Lower lobe of right lung (tissue), 2 donors: ENCODE measurements at regions not wholly inside any gene's neighbourhood (a gene's known extent, or its start where the extent isn't known, plus 50 kb on each side); places are given as distances from the start of the nearest gene placed in this dataset.

Experiments
- ATAC-seq, 2 donors: fragments of 200-7000 bp; cut with Tn5 transposase; one replicate each; pipeline ENCODE4 v1.9.1; 2020 to 2022; ENCODE audit warnings: mild to moderate bottlenecking in 2 of 2, moderate library complexity in 2 of 2
- DNase-seq: peaks from one replicate; pipeline ENCODE4 v3.0.0-alpha.2; 2020
- H3K27ac ChIP-seq: fragments of 200-600 bp; one replicate; pipeline ENCODE4 v1.8.0; 2022
- H3K27me3 ChIP-seq: fragments of 200-600 bp; one replicate; pipeline ENCODE4 v1.8.0; 2022; ENCODE audit warnings: low read depth
- H3K36me3 ChIP-seq: fragments of 200-600 bp; one replicate; pipeline ENCODE4 v1.8.0; 2022; ENCODE audit warnings: mild to moderate bottlenecking
- H3K4me1 ChIP-seq: fragments of 200-600 bp; one replicate; pipeline ENCODE4 v1.8.0; 2022
- H3K4me3 ChIP-seq: fragments of 200-600 bp; one replicate; pipeline ENCODE4 v1.8.0; 2022; ENCODE audit warnings: mild to moderate bottlenecking
- H3K9me3 ChIP-seq: fragments of 200-600 bp; one replicate; pipeline ENCODE4 v1.8.0; 2022
- intact Hi-C: fragments of 100-400 bp; cut with DNase I; formaldehyde crosslinking; loops from one replicate; pipeline ENCODE4 v1.11.0; 2022
- TF ChIP-seq, protein P1 (sequence below): fragments of 200-600 bp; IDR thresholded peaks from one replicate; pipeline ENCODE4 v1.8.0; 2022; ENCODE audit warnings: antibody characterized with exemption, mild to moderate bottlenecking
- donor health status: DM: no; HTN: yes; CAD: no; lungs with severe emphysema.

DNA sequence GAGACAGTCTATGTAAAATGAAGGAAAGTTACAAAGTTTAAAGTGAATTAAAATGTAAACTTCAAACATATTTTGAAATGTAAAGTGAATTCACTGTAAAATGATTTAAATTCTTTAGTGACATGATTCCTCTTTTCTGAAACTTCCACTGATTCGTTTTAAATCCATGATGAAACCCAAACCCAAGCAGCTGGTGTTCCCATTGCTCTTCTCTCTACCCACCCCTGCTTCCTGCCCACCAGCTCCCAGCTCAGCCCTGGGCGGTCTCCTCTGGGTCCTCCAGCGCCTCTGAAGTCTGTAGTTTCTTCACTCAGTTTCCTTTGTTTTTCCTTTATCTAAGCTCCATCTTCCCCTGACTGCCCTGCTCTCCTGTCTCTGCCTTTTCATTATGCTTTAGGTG is 175.9 kb downstream of the SNX10 start:
- H3K36me3 ChIP-seq: no peaks in the 10 kb centered on the region
- H3K4me3 ChIP-seq: no peak overlapping the region
- no peaks in the 10 kb centered on the region for H3K9me3 ChIP-seq
- TF ChIP-seq, protein P1, sequence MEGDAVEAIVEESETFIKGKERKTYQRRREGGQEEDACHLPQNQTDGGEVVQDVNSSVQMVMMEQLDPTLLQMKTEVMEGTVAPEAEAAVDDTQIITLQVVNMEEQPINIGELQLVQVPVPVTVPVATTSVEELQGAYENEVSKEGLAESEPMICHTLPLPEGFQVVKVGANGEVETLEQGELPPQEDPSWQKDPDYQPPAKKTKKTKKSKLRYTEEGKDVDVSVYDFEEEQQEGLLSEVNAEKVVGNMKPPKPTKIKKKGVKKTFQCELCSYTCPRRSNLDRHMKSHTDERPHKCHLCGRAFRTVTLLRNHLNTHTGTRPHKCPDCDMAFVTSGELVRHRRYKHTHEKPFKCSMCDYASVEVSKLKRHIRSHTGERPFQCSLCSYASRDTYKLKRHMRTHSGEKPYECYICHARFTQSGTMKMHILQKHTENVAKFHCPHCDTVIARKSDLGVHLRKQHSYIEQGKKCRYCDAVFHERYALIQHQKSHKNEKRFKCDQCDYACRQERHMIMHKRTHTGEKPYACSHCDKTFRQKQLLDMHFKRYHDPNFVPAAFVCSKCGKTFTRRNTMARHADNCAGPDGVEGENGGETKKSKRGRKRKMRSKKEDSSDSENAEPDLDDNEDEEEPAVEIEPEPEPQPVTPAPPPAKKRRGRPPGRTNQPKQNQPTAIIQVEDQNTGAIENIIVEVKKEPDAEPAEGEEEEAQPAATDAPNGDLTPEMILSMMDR: no peak
- no peak for DNase-seq
- H3K27ac ChIP-seq: no peak overlapping the region
- intact Hi-C loops: no loop called here
- no peaks in the 10 kb centered on the region for H3K27me3 ChIP-seq
- no peak for ATAC-seq
- H3K4me1 ChIP-seq: no peaks in the 10 kb centered on the region

DNA sequence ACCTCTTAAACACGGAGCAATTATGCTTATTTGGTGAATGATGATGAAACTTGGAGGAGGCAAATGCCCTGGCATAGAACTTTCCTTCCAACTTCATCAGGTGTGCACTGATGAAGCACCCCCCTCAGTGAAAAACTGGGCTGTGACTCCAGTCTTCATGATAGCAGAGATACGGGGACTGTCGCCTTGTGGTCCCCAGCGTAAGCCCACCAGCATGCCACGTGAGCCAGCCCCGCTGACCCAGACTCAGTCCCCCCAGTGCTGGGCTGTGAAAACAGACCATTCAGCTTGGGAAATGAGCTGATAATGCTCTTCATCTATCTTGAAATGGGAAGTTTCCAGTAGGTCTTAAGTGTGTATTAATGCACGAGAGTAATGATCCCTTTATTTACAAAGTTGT is 177.0 kb downstream of the SNX10 start:
- Histone ChIP-seq H3K4me3 (no peak overlapping the region), H3K27me3 (no peaks in the 10 kb centered on the region), H3K4me1 (no peaks in the 10 kb centered on the region), H3K27ac (no peak overlapping the region), H3K36me3 (no peaks in the 10 kb centered on the region), H3K9me3 (no peaks in the 10 kb centered on the region)
- ATAC-seq (no peak), DNase-seq (no peak)
- intact Hi-C loops: no loop called here
- TF ChIP-seq, protein P1: no peak

DNA sequence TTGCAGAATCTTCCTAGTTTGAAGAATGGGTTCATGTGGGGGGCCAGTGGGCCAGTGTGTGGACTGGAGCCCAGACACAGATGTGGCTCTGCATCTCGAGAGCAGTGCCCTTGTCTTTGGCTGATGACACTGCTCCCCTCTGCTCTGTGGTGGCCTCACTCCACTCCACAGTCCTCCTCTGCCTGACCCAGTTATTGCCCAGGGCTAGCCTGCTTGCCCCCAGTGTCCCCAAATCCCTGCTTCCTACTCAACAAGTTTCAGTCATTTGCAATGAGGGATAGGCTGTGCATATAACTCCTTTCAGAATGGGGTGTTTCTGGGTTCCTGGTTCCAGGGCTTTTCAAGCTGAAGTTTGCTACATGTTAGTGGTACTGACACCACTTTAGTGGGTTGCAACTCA is 177.5 kb downstream of the SNX10 start:
- no peak for DNase-seq
- Histone ChIP-seq H3K4me3 (no peak overlapping the region), H3K27me3 (no peaks in the 10 kb centered on the region), H3K27ac (no peak overlapping the region), H3K36me3 (no peaks in the 10 kb centered on the region), H3K4me1 (no peaks in the 10 kb centered on the region), H3K9me3 (no peaks in the 10 kb centered on the region)
- intact Hi-C loops: no loop called here
- TF ChIP-seq, protein P1: no peak
- no peak for ATAC-seq

DNA sequence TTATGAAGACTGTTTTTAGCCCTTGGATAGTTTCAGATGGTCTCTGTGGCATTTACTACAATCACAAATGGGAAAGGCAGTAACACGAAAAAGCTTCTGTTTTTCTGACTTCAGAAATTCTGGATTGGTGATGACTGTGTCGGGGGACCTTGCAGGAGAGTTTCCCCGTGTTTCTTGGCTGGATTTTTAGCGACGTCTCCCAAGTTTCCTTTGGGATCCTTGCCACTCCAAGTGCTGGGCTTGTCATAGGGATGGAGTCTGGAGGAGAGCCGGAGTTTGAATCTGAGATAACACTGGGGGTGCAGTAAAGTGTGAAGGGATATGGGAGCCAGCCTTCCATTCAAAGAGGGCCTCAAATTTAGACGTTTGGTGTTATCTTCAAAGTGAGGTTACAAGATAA is 179.0 kb downstream of the SNX10 start:
- ATAC-seq: no peak
- Histone ChIP-seq H3K27ac (no peak overlapping the region), H3K4me1 (no peaks in the 10 kb centered on the region), H3K27me3 (no peaks in the 10 kb centered on the region), H3K36me3 (no peaks in the 10 kb centered on the region), H3K9me3 (no peaks in the 10 kb centered on the region), H3K4me3 (no peak overlapping the region)
- intact Hi-C loops: no loop called here
- TF ChIP-seq, protein P1: no peak
- no peak for DNase-seq

DNA sequence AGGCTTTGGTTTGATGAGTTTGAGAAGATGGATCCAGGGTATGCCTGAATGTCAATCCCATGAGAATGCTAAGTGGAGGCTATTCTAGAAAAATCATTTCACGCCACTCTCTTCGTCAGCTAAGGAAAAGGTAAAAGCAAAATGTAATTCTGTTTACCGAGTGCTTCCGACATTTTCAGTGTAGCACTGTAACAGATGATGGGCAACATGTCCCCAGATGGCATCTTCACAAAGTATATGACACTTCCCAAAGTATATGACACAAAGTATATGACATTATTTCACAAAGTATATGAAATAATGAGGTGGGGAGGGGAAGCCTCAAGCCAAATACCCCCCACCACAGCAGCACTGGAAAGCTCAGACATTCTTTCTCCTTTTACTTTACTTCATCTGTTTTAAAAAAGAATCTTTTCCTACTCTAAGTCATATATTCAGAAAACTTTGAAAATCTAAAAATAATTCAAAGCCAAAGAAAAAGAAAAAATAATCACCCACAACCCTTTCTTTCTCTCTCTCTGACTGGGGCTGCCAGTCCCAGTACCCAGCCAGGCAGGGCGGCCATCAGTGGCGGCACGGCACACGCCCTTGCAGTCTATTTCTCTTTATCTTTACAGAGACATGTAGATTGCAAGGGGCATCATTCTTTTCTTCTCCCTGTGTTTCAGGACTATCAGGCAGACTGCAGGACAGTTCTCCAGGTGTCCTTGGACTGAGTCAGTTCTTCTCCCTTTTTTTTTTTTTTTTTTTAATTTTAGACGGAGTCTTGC is 179.8 kb downstream of the SNX10 start:
- Histone ChIP-seq H3K36me3 (no peaks in the 10 kb centered on the region), H3K9me3 (no peaks in the 10 kb centered on the region), H3K27ac (no peak overlapping the region), H3K27me3 (no peaks in the 10 kb centered on the region), H3K4me3 (no peak overlapping the region), H3K4me1 (no peaks in the 10 kb centered on the region)
- intact Hi-C loops: no loop called here
- TF ChIP-seq, protein P1: no peak
- ATAC-seq (no peak), DNase-seq (no peak)
